ENCODE measurements at regions not wholly inside any gene's neighbourhood (a gene's known extent, or its start where the extent isn't known, plus 50 kb on each side); places are given as distances from the start of the nearest gene placed in this dataset.

DNA sequence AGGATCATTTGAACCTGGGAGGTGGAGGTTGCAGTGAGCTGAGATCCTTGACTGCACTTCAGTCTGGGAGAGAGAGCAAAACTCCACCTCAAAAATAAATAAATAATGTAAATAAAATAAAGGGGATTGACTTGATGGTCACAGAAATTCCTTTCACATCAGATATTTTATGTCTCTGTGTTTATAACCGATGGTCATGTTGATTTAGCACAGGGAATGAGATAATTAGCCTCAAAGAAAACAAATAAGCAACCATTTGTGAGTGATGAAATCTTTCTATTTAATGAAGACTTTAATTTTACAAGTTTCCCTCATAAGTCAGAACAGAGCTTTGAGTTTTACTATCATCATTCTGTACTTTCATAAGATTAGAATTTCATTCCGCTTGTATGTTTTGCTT lies 64.8 kb upstream of the NUPR2 start:
- no peak for DNase-seq
- no peak overlapping the region for H3K27ac ChIP-seq (ENCODE audit: insufficient read length, low read depth, low read length)
- no peaks in the 10 kb centered on the region for H3K27me3 ChIP-seq (ENCODE audit: insufficient read depth, low read length)
- H3K18ac ChIP-seq (ENCODE audit: insufficient read length, low read depth, low read length) = no peak overlapping the region
- no peaks in the 10 kb centered on the region for H3K79me1 ChIP-seq (ENCODE audit: insufficient read depth, low read depth, low read length, poor library complexity, severe bottlenecking)
- H4K91ac ChIP-seq (ENCODE audit: insufficient read length, low read depth, low read length) = no peak overlapping the region
- no peak overlapping the region for H3K56ac ChIP-seq (ENCODE audit: insufficient read length, low read depth, low read length)
- Mint-ChIP-seq H3K36me3 (ENCODE audit: insufficient read depth in 1 of 3, low read depth in 3 of 3) (peaks cover 3 to 27% (median 10%) of the 10 kb centered on the region in 3 experiments; a peak in 5 of 7 replicates), H3K27ac (no peak overlapping the region), H3K4me1 (no peaks in the 10 kb centered on the region), H3K9me3 (peaks cover 89 to 91% of the 10 kb centered on the region in 2 experiments), H3K4me3 (no peak overlapping the region), H3K27me3 (ENCODE audit: low read depth) (peaks cover 1% of the 10 kb centered on the region; the same call in 1 of the 2 replicates)
- no peak overlapping the region for H2BK20ac ChIP-seq (ENCODE audit: low read depth, low read length, poor library complexity, severe bottlenecking)
- H4K5ac ChIP-seq (ENCODE audit: insufficient read length, low read depth, low read length) = no peak overlapping the region
- H3K23ac ChIP-seq (ENCODE audit: insufficient read length, low read depth, low read length) = no peak overlapping the region
- H3T11ph ChIP-seq (ENCODE audit: low read length) = no peak overlapping the region
- H4K8ac ChIP-seq (replicated peaks; ENCODE audit: insufficient read length, low read depth, low read length) = no peak overlapping the region
- H3K79me2 ChIP-seq (ENCODE audit: insufficient read depth, low read length) = no peaks in the 10 kb centered on the region
- WGBS (ENCODE audit: extremely low coverage, insufficient read length, low lambda C conversion rate) = no CpG with 5 or more reads among the region's 2 CpGs
- H3K4me1 ChIP-seq (ENCODE audit: insufficient read depth, low read length) = no peaks in the 10 kb centered on the region
- H4K20me1 ChIP-seq (ENCODE audit: control insufficient read depth, insufficient read depth, insufficient read length) = no peaks in the 10 kb centered on the region
- H2AK5ac ChIP-seq (ENCODE audit: insufficient read length, low read length) = no peak overlapping the region
- H3K4ac ChIP-seq (ENCODE audit: low read depth, low read length) = no peak overlapping the region
- H3K4me2 ChIP-seq (ENCODE audit: insufficient read depth, insufficient read length, low read length) = no peak overlapping the region
- no peaks in the 10 kb centered on the region for H3K23me2 ChIP-seq (ENCODE audit: insufficient read length, low read depth, low read length, poor library complexity, severe bottlenecking)
- peaks cover 95% of the 10 kb centered on the region for H3K9me3 ChIP-seq (ENCODE audit: control insufficient read depth, low read depth, low read length)
- H3K9ac ChIP-seq (ENCODE audit: extremely low read depth, insufficient read length, low read length) = no peak overlapping the region
- TF ChIP-seq, protein P1, sequence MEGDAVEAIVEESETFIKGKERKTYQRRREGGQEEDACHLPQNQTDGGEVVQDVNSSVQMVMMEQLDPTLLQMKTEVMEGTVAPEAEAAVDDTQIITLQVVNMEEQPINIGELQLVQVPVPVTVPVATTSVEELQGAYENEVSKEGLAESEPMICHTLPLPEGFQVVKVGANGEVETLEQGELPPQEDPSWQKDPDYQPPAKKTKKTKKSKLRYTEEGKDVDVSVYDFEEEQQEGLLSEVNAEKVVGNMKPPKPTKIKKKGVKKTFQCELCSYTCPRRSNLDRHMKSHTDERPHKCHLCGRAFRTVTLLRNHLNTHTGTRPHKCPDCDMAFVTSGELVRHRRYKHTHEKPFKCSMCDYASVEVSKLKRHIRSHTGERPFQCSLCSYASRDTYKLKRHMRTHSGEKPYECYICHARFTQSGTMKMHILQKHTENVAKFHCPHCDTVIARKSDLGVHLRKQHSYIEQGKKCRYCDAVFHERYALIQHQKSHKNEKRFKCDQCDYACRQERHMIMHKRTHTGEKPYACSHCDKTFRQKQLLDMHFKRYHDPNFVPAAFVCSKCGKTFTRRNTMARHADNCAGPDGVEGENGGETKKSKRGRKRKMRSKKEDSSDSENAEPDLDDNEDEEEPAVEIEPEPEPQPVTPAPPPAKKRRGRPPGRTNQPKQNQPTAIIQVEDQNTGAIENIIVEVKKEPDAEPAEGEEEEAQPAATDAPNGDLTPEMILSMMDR (conservative IDR thresholded peaks at IDR 0.05) = no peak
- no peak overlapping the region for H2BK5ac ChIP-seq (ENCODE audit: insufficient read length, low read length)
- H2BK12ac ChIP-seq (ENCODE audit: insufficient read length, low read depth, low read length) = no peak overlapping the region
- no peak overlapping the region for H3K14ac ChIP-seq (ENCODE audit: insufficient read depth, low read length)
- no peak overlapping the region for H2AFZ ChIP-seq (ENCODE audit: low read length)
- no peak overlapping the region for H2BK120ac ChIP-seq (ENCODE audit: low read depth, low read length, poor library complexity, severe bottlenecking)
- H2BK15ac ChIP-seq (ENCODE audit: low read depth, low read length) = no peak overlapping the region

Data from H9 (cell line).